ENCODE measurements at regions not wholly inside any gene's neighbourhood (a gene's known extent, or its start where the extent isn't known, plus 50 kb on each side); places are given as distances from the start of the nearest gene placed in this dataset.

GRCh38 chr18:55781481-55781957 is 193.5 kb upstream of the TCF4 start (continued):
- TF ChIP-seq, protein P1, sequence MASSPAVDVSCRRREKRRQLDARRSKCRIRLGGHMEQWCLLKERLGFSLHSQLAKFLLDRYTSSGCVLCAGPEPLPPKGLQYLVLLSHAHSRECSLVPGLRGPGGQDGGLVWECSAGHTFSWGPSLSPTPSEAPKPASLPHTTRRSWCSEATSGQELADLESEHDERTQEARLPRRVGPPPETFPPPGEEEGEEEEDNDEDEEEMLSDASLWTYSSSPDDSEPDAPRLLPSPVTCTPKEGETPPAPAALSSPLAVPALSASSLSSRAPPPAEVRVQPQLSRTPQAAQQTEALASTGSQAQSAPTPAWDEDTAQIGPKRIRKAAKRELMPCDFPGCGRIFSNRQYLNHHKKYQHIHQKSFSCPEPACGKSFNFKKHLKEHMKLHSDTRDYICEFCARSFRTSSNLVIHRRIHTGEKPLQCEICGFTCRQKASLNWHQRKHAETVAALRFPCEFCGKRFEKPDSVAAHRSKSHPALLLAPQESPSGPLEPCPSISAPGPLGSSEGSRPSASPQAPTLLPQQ (tag by site-specific recombination; IDR thresholded peaks at IDR 0.05), result no peak
- TF ChIP-seq ZNF112 (tag by site-specific recombination; IDR thresholded peaks at IDR 0.05) (no peak), ZNF423 (tag by site-specific recombination; IDR thresholded peaks at IDR 0.05) (no peak), ZNF48 (tag by site-specific recombination; IDR thresholded peaks at IDR 0.05) (no peak), ZNF544 (tag by site-specific recombination; IDR thresholded peaks at IDR 0.05) (no peak), ZNF624 (tag by site-specific recombination; IDR thresholded peaks at IDR 0.05) (no peak), YY1 (tag by site-specific recombination; IDR thresholded peaks at IDR 0.05) (no peak), ZSCAN30 (tag by site-specific recombination; IDR thresholded peaks at IDR 0.05) (peak; percentile 41; the same call in 1 of the 2 replicates), HOXC10 (CRISPR knock-in tag; IDR thresholded peaks at IDR 0.05) (no peak), ZNF280D (tag by site-specific recombination; IDR thresholded peaks at IDR 0.05) (no peak), GLI2 (tag by site-specific recombination; IDR thresholded peaks at IDR 0.05; ENCODE audit: borderline replicate concordance, low read depth) (no peak), ZNF704 (tag by site-specific recombination; IDR thresholded peaks at IDR 0.05) (no peak), ZNF837 (tag by site-specific recombination; IDR thresholded peaks at IDR 0.05) (no peak), ZNF341 (tag by site-specific recombination; IDR thresholded peaks at IDR 0.05; ENCODE audit: low read depth) (peak; percentile 43), ZBTB49 (tag by site-specific recombination; IDR thresholded peaks at IDR 0.05; ENCODE audit: low read depth) (no peak), ZNF324 (tag by site-specific recombination; IDR thresholded peaks at IDR 0.05) (no peak), ZNF654 (tag by site-specific recombination; IDR thresholded peaks at IDR 0.05; ENCODE audit: low read depth) (peak; percentile 57), ZNF335 (tag by site-specific recombination; conservative IDR thresholded peaks at IDR 0.05) (peak; percentile 86), ZNF548 (tag by site-specific recombination; IDR thresholded peaks at IDR 0.05) (no peak), ZNF140 (tag by site-specific recombination; IDR thresholded peaks at IDR 0.05) (no peak), ZNF311 (tag by site-specific recombination; IDR thresholded peaks at IDR 0.05; ENCODE audit: borderline replicate concordance) (no peak), ZNF114 (tag by site-specific recombination; IDR thresholded peaks at IDR 0.05) (no peak)
- TF ChIP-seq, protein P2, sequence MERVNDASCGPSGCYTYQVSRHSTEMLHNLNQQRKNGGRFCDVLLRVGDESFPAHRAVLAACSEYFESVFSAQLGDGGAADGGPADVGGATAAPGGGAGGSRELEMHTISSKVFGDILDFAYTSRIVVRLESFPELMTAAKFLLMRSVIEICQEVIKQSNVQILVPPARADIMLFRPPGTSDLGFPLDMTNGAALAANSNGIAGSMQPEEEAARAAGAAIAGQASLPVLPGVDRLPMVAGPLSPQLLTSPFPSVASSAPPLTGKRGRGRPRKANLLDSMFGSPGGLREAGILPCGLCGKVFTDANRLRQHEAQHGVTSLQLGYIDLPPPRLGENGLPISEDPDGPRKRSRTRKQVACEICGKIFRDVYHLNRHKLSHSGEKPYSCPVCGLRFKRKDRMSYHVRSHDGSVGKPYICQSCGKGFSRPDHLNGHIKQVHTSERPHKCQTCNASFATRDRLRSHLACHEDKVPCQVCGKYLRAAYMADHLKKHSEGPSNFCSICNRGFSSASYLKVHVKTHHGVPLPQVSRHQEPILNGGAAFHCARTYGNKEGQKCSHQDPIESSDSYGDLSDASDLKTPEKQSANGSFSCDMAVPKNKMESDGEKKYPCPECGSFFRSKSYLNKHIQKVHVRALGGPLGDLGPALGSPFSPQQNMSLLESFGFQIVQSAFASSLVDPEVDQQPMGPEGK (tag by site-specific recombination; IDR thresholded peaks at IDR 0.05), result no peak
- TF ChIP-seq, protein P3, sequence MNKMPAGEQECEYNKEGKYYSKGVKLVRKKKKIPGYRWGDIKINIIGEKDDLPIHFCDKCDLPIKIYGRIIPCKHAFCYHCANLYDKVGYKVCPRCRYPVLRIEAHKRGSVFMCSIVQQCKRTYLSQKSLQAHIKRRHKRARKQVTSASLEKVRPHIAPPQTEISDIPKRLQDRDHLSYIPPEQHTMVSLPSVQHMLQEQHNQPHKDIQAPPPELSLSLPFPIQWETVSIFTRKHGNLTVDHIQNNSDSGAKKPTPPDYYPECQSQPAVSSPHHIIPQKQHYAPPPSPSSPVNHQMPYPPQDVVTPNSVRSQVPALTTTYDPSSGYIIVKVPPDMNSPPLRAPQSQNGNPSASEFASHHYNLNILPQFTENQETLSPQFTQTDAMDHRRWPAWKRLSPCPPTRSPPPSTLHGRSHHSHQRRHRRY (tag by site-specific recombination; IDR thresholded peaks at IDR 0.05), result no peak
